Panc1 (cell line): ENCODE measurements at regions not wholly inside any gene's neighbourhood (a gene's known extent, or its start where the extent isn't known, plus 50 kb on each side); places are given as distances from the start of the nearest gene placed in this dataset.

ENCODE experiments used
- ATAC-seq: fragments of 200-7000 bp; cut with Tn5 transposase; 2 replicates; pipeline ENCODE4 v1.9.1; 2020; ENCODE audit warnings: mild to moderate bottlenecking, moderate library complexity
- BruUV-seq: library from RNA; stranded (reverse); fragments of 400-500 nt; replicated peaks from 2 replicates; lab custom pipeline; 2021; lab: Mats Ljungman, UMichigan
- CTCF ChIA-PET: fragments of 300-600 bp; sonication (Branson Sonifier 250); formaldehyde crosslinking; loops from one replicate; lab custom pipeline; 2022; ENCODE audit warnings: antibody characterized with exemption; lab: Charles Lee
- POLR2A ChIA-PET: fragments of 300-600 bp; sonication (Branson Sonifier 250); formaldehyde crosslinking; loops from one replicate; lab custom pipeline; 2022; ENCODE audit warnings: antibody characterized with exemption; lab: Charles Lee
- DNase-seq: peaks from one replicate; pipeline ENCODE4 v3.0.0-alpha.2; 2010; ENCODE audit warnings: low read depth, low spot score
- H3K27ac ChIP-seq: 2 replicates; pipeline ENCODE4 v1.5.1; 2011; ENCODE audit warnings: mild to moderate bottlenecking, low read length, inconsistent platforms
- H3K27me3 ChIP-seq: fragments of 200-500 bp; sonication (Bioruptor generic); 2 replicates; pipeline ENCODE4 v1.6.0; 2014; ENCODE audit warnings: low read length, inconsistent platforms; ENCODE audit not compliant: control insufficient read depth, insufficient read depth
- H3K36me3 ChIP-seq: fragments of 200-500 bp; sonication (Bioruptor generic); 2 replicates; pipeline ENCODE4 v1.5.1; 2014; ENCODE audit warnings: inconsistent platforms, mild to moderate bottlenecking, low read length, moderate library complexity; ENCODE audit not compliant: control insufficient read depth, insufficient read depth
- H3K4me1 ChIP-seq: 2 replicates; pipeline ENCODE4 v1.5.1; 2011; ENCODE audit warnings: inconsistent platforms, mild to moderate bottlenecking, low read length, moderate library complexity; ENCODE audit not compliant: control insufficient read depth, insufficient read depth
- H3K4me3 ChIP-seq, 2 experiments: 2 replicates each; pipeline ENCODE4 v1.5.1; 2011 to 2012; ENCODE audit warnings: low read depth in 2 of 2, low read length in 2 of 2, mild to moderate bottlenecking in 2 of 2, inconsistent platforms in 1 of 2, moderate library complexity in 1 of 2
- H3K9me3 ChIP-seq: fragments of 200-500 bp; sonication (Bioruptor generic); 2 replicates; pipeline ENCODE4 v1.5.1; 2014; ENCODE audit warnings: low read depth, mild to moderate bottlenecking, inconsistent platforms, low read length, moderate library complexity; ENCODE audit not compliant: control insufficient read depth, insufficient read depth
- CTCF ChIP-seq: fragments of 450-650 bp; IDR thresholded peaks from 2 replicates; pipeline ENCODE4 v1.5.1; 2017; ENCODE audit warnings: mild to moderate bottlenecking
- POLR2AphosphoS5 ChIP-seq: IDR thresholded peaks from 2 replicates; pipeline ENCODE4 v1.6.1; 2012; ENCODE audit warnings: mild to moderate bottlenecking, low read depth, low read length, moderate library complexity
- REST ChIP-seq, 2 experiments: IDR thresholded peaks; 2 replicates each; pipeline ENCODE4 v1.6.1; 2011 to 2012; ENCODE audit warnings: low read depth in 2 of 2, control low read depth in 1 of 2, low read length in 1 of 2, mild to moderate bottlenecking in 1 of 2, moderate library complexity in 1 of 2; ENCODE audit not compliant: insufficient read depth in 1 of 2
- SIN3A ChIP-seq: IDR thresholded peaks from 2 replicates; pipeline ENCODE4 v1.6.1; 2012; ENCODE audit warnings: low read depth, mild to moderate bottlenecking, low read length, moderate library complexity, borderline replicate concordance; ENCODE audit not compliant: insufficient read depth
- TCF7L2 ChIP-seq: IDR thresholded peaks from 2 replicates; pipeline ENCODE4 v1.6.1; 2011; ENCODE audit warnings: mild to moderate bottlenecking, low read depth, low read length, inconsistent platforms
- in situ Hi-C: cut with HindIII; loops from 2 replicates; pipeline ENCODE4 v1.10.0; 2016; ENCODE audit warnings: low sequenced_read_pairs, low pct_unique_long_range_greater_than_20kb
- intact Hi-C: fragments of 100-400 bp; cut with micrococcal nuclease; formaldehyde crosslinking; loops from one replicate; pipeline ENCODE4 v1.10.0; 2022; ENCODE audit not compliant: unreplicated experiment

GRCh38 chr20:40634891-40635290 is 54.1 kb downstream of the MAFB start:
- DNase-seq (no peak), ATAC-seq (no peak)
- TF ChIP-seq SIN3A (no peak), REST (IDR thresholded peaks at IDR 0.05; ENCODE audit: insufficient read depth in 1 of 2, low read depth in 2 of 2, low read length in 1 of 2) (no peak), CTCF (no peak), TCF7L2 (no peak), POLR2AphosphoS5 (no peak)
- Histone ChIP-seq H3K4me3 (no peak overlapping the region), H3K4me1 (no peaks in the 10 kb centered on the region), H3K9me3 (no peaks in the 10 kb centered on the region), H3K27me3 (peaks cover 2% of the 10 kb centered on the region; the same call in 1 of the 2 replicates), H3K27ac (no peak overlapping the region), H3K36me3 (no peaks in the 10 kb centered on the region)
- POLR2A ChIA-PET: no interaction called here
- CTCF ChIA-PET: no interaction called here
- BruUV-seq: no TSS peak
- in situ Hi-C loops (no loop called here), intact Hi-C loops (no loop called here)

GRCh38 chr20:40633123-40633850 is 55.7 kb downstream of the MAFB start:
- H3K36me3 ChIP-seq: no peaks in the 10 kb centered on the region
- H3K27ac ChIP-seq: no peak overlapping the region
- no peaks in the 10 kb centered on the region for H3K4me1 ChIP-seq
- POLR2A ChIA-PET: interaction anchor here (0.6 kb wide), 1 partner anchor 84 kb away, joined by 4 read pairs; no protein-coding TSS in a partner anchor
- no TSS peak for BruUV-seq
- peaks cover 2% of the 10 kb centered on the region; the same call in 1 of the 2 replicates for H3K27me3 ChIP-seq
- ATAC-seq: no peak
- TF ChIP-seq REST (IDR thresholded peaks at IDR 0.05; ENCODE audit: insufficient read depth in 1 of 2, low read depth in 2 of 2, low read length in 1 of 2) (no peak), CTCF (no peak), TCF7L2 (no peak)
- in situ Hi-C loops: no loop called here
- no peak for DNase-seq
- CTCF ChIA-PET: no interaction called here
- intact Hi-C loops: no loop called here
- H3K4me3 ChIP-seq: no peak overlapping the region
- H3K9me3 ChIP-seq: no peaks in the 10 kb centered on the region
